Neural cell (in vitro differentiated cells): ENCODE measurements at regions not wholly inside any gene's neighbourhood (a gene's known extent, or its start where the extent isn't known, plus 50 kb on each side); places are given as distances from the start of the nearest gene placed in this dataset.

Experiments
- H2AFZ ChIP-seq: fragments of 200-600, 300-800 bp; sonication (generic), shearing (Covaris generic); 2 replicates; pipeline ENCODE4 v1.6.0; 2014; ENCODE audit warnings: low read depth, mild to moderate bottlenecking, antibody characterized with exemption, low read length, moderate library complexity
- H3F3A ChIP-seq: fragments of 200-600 bp; shearing (Covaris generic); 2 replicates; pipeline ENCODE4 v1.6.1; 2016; ENCODE audit warnings: mild to moderate bottlenecking, moderate library complexity, mixed read lengths, antibody characterized with exemption, low read length; ENCODE audit not compliant: insufficient read depth, poor library complexity, severe bottlenecking
- H3K27ac ChIP-seq: fragments of 200-600, 300-800 bp; sonication (generic), shearing (Covaris generic); 2 replicates; pipeline ENCODE4 v1.5.1; 2014; ENCODE audit warnings: mild to moderate bottlenecking, low read length, moderate library complexity
- H3K27me3 ChIP-seq: fragments of 300-800, 200-600 bp; sonication (generic), shearing (Covaris generic); 2 replicates; pipeline ENCODE4 v1.6.0; 2014; ENCODE audit warnings: mild to moderate bottlenecking, low read depth, low read length, moderate library complexity; ENCODE audit not compliant: insufficient read depth
- H3K36me3 ChIP-seq: fragments of 300-800, 200-600 bp; sonication (generic), shearing (Covaris generic); 2 replicates; pipeline ENCODE4 v1.5.1; 2014; ENCODE audit warnings: mild to moderate bottlenecking, antibody characterized with exemption, low read length, moderate library complexity; ENCODE audit not compliant: insufficient read depth
- H3K4me2 ChIP-seq: fragments of 300-800, 200-600 bp; sonication (generic), shearing (Covaris generic); 2 replicates; pipeline ENCODE4 v1.6.0; 2014; ENCODE audit warnings: mild to moderate bottlenecking, low read length
- H3K4me3 ChIP-seq: fragments of 300-800, 200-600 bp; sonication (generic), shearing (Covaris generic); 2 replicates; pipeline ENCODE4 v1.5.1; 2014; ENCODE audit warnings: mild to moderate bottlenecking, low read length, moderate library complexity
- H3K79me2 ChIP-seq: fragments of 200-600 bp; shearing (Covaris generic); replicated peaks from 2 replicates; pipeline ENCODE4 v1.6.0; 2014; ENCODE audit warnings: mild to moderate bottlenecking, low read length, moderate library complexity; ENCODE audit not compliant: insufficient read depth
- H3K9ac ChIP-seq: fragments of 300-800, 200-600 bp; sonication (generic), shearing (Covaris generic); 2 replicates; pipeline ENCODE4 v1.6.1; 2016; ENCODE audit warnings: mild to moderate bottlenecking, low read length, mixed read lengths
- H3K9me2 ChIP-seq: fragments of 200-600 bp; shearing (Covaris generic); 2 replicates; pipeline ENCODE4 v1.6.1; 2016; ENCODE audit warnings: mild to moderate bottlenecking, low read length, mixed read lengths; ENCODE audit not compliant: insufficient read depth
- H3K9me3 ChIP-seq: fragments of 200-600, 300-800 bp; sonication (generic), shearing (Covaris generic); 2 replicates; pipeline ENCODE4 v1.6.1; 2016; ENCODE audit warnings: mild to moderate bottlenecking, mixed run types, low read length, moderate library complexity, mixed read lengths
- H4K20me1 ChIP-seq: fragments of 200-600 bp; shearing (Covaris generic); 2 replicates; pipeline ENCODE4 v1.6.1; 2016; ENCODE audit warnings: mild to moderate bottlenecking, mixed run types; ENCODE audit not compliant: insufficient read depth
- EP300 ChIP-seq: fragments of 450-650 bp; conservative IDR thresholded peaks from 2 replicates; pipeline ENCODE4 v1.6.1; 2014; ENCODE audit warnings: antibody characterized with exemption, mild to moderate bottlenecking, moderate library complexity; ENCODE audit not compliant: poor library complexity, severe bottlenecking
- EZH2 ChIP-seq: fragments of 200-600, 300-800 bp; shearing (Covaris generic), sonication (generic); IDR thresholded peaks from 2 replicates; pipeline ENCODE4 v1.6.1; 2014; ENCODE audit warnings: antibody characterized with exemption, low read length, borderline replicate concordance, mild to moderate bottlenecking; ENCODE audit not compliant: insufficient read depth, poor library complexity, severe bottlenecking
- MXI1 ChIP-seq: fragments of 450-650 bp; conservative IDR thresholded peaks from 2 replicates; pipeline ENCODE4 v1.6.1; 2014; ENCODE audit warnings: antibody characterized with exemption, mild to moderate bottlenecking; ENCODE audit not compliant: poor library complexity, severe bottlenecking
- POLR2AphosphoS5 ChIP-seq: IDR thresholded peaks from 2 replicates; pipeline ENCODE4 v1.6.1; 2012
- RAD21 ChIP-seq: fragments of 450-650 bp; conservative IDR thresholded peaks from 2 replicates; pipeline ENCODE4 v1.6.1; 2014; ENCODE audit warnings: antibody characterized with exemption, mild to moderate bottlenecking, moderate library complexity
- SMC3 ChIP-seq: fragments of 450-650 bp; conservative IDR thresholded peaks from 2 replicates; pipeline ENCODE4 v1.6.1; 2014; ENCODE audit warnings: antibody characterized with exemption, mild to moderate bottlenecking, moderate library complexity; ENCODE audit not compliant: poor library complexity
- TAF1 ChIP-seq: IDR thresholded peaks from 2 replicates; pipeline ENCODE4 v1.6.1; 2012; ENCODE audit warnings: low read depth
- TF ChIP-seq, protein P1 (sequence below): fragments of 450-650 bp; IDR thresholded peaks from 2 replicates; pipeline ENCODE4 v1.5.1; 2014; ENCODE audit warnings: antibody characterized with exemption, mild to moderate bottlenecking, moderate library complexity; ENCODE audit not compliant: poor library complexity, severe bottlenecking
- TF ChIP-seq, protein P2 (sequence below): IDR thresholded peaks from 2 replicates; pipeline ENCODE4 v1.6.1; 2012; ENCODE audit warnings: borderline replicate concordance

DNA sequence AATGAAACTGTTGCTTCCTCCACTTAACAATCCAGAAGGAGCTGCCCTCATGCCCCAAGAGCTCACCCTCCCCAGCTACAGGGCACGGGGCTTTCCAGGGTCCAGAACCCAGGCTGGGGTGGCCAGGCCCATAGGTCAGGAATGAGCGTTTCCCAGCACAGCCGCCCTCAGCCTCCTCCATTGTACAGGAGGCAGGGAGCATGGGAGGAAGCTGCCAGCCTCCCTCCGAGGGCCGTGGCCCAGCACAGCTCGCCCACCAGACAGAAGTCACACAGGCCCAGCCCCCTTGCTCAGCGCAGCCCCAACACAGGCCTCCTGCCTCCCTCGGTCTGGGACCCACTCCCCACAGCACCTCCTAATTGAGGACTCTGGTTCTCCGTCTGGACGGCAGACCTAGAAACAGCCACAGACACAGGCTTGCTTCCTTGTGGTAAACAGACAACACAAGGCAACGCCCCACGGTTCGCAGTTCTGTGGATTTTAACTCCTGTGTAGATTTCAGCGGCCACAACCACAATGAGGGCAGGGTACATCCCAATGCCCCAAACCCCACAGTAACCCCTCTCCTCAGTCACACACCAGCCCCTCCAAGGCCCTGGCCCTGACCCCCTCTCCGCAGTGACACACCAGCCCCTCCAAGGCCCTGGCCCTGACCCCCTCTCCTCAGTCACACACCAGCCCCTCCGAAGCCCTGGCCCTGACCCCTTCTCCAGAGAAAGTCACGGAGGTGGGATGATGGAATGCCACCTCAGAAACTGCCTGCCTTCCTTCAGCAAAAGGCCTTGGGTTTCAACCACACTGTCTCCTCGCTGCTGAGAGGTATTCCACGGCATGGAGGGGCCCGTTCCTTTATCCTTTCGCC, 173.5 kb downstream of the DLL1 start:
- Histone ChIP-seq H3K4me3 (no peak overlapping the region), H3K27ac (no peak overlapping the region), H3K27me3 (no peaks in the 10 kb centered on the region), H3K4me2 (no peak overlapping the region), H4K20me1 (no peaks in the 10 kb centered on the region), H3K9me3 (no peaks in the 10 kb centered on the region), H3K36me3 (no peaks in the 10 kb centered on the region), H3K9me2 (no peaks in the 10 kb centered on the region), H2AFZ (no peak overlapping the region), H3K79me2 (no peaks in the 10 kb centered on the region), H3K9ac (no peak overlapping the region), H3F3A (no peaks in the 10 kb centered on the region)
- TF ChIP-seq EZH2 (no peak), MXI1 (no peak), SMC3 (no peak), POLR2AphosphoS5 (no peak), EP300 (no peak), RAD21 (no peak), TAF1 (no peak)
- TF ChIP-seq, protein P1, sequence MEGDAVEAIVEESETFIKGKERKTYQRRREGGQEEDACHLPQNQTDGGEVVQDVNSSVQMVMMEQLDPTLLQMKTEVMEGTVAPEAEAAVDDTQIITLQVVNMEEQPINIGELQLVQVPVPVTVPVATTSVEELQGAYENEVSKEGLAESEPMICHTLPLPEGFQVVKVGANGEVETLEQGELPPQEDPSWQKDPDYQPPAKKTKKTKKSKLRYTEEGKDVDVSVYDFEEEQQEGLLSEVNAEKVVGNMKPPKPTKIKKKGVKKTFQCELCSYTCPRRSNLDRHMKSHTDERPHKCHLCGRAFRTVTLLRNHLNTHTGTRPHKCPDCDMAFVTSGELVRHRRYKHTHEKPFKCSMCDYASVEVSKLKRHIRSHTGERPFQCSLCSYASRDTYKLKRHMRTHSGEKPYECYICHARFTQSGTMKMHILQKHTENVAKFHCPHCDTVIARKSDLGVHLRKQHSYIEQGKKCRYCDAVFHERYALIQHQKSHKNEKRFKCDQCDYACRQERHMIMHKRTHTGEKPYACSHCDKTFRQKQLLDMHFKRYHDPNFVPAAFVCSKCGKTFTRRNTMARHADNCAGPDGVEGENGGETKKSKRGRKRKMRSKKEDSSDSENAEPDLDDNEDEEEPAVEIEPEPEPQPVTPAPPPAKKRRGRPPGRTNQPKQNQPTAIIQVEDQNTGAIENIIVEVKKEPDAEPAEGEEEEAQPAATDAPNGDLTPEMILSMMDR: no peak
- TF ChIP-seq, protein P2, sequence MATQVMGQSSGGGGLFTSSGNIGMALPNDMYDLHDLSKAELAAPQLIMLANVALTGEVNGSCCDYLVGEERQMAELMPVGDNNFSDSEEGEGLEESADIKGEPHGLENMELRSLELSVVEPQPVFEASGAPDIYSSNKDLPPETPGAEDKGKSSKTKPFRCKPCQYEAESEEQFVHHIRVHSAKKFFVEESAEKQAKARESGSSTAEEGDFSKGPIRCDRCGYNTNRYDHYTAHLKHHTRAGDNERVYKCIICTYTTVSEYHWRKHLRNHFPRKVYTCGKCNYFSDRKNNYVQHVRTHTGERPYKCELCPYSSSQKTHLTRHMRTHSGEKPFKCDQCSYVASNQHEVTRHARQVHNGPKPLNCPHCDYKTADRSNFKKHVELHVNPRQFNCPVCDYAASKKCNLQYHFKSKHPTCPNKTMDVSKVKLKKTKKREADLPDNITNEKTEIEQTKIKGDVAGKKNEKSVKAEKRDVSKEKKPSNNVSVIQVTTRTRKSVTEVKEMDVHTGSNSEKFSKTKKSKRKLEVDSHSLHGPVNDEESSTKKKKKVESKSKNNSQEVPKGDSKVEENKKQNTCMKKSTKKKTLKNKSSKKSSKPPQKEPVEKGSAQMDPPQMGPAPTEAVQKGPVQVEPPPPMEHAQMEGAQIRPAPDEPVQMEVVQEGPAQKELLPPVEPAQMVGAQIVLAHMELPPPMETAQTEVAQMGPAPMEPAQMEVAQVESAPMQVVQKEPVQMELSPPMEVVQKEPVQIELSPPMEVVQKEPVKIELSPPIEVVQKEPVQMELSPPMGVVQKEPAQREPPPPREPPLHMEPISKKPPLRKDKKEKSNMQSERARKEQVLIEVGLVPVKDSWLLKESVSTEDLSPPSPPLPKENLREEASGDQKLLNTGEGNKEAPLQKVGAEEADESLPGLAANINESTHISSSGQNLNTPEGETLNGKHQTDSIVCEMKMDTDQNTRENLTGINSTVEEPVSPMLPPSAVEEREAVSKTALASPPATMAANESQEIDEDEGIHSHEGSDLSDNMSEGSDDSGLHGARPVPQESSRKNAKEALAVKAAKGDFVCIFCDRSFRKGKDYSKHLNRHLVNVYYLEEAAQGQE: no peak

DNA sequence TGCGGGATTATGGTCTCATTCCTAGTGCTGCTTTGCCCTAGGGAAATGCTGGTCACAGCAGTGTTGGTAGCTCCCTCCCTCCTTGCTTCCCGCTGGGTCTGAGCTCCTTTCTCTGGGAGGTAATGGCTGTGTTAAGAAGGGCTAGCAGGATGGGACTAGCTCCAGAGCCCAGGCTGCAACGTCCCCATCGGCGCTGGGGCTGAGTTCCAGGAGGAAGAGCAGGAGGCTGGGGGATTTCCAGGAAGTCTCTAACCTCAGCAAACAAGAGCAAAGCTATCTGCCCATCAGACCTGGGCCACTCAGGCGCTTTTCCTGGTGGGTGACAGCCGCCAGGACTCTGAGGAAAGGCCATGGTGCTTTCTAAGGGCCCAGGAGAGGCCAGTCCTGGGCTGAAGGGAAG, 174.2 kb downstream of the DLL1 start:
- H3K4me2 ChIP-seq: no peak overlapping the region
- no peaks in the 10 kb centered on the region for H3K9me3 ChIP-seq
- no peaks in the 10 kb centered on the region for H3K27me3 ChIP-seq
- no peak overlapping the region for H3K9ac ChIP-seq
- no peaks in the 10 kb centered on the region for H3K9me2 ChIP-seq
- H3K36me3 ChIP-seq: no peaks in the 10 kb centered on the region
- no peak overlapping the region for H3K27ac ChIP-seq
- TF ChIP-seq POLR2AphosphoS5: no peak
- TF ChIP-seq MXI1: no peak
- TF ChIP-seq, protein P1: no peak
- TF ChIP-seq EZH2: no peak
- TF ChIP-seq SMC3: no peak
- TF ChIP-seq TAF1: no peak
- TF ChIP-seq RAD21: no peak
- TF ChIP-seq EP300: no peak
- TF ChIP-seq, protein P2: no peak
- no peaks in the 10 kb centered on the region for H4K20me1 ChIP-seq
- no peak overlapping the region for H2AFZ ChIP-seq
- H3F3A ChIP-seq: no peaks in the 10 kb centered on the region
- H3K79me2 ChIP-seq: no peaks in the 10 kb centered on the region
- H3K4me3 ChIP-seq: no peak overlapping the region
